Omental fat pad (tissue), 3 donors: ENCODE measurements at regions not wholly inside any gene's neighbourhood (a gene's known extent, or its start where the extent isn't known, plus 50 kb on each side); places are given as distances from the start of the nearest gene placed in this dataset.
"Not testable (repeated sequence)": the region's sequence is repeated elsewhere in the genome, so short reads cannot be mapped to it uniquely, and the experiment has no call there.

Experiments
- ATAC-seq: fragments of 150-250 bp; one replicate; pipeline ENCODE4 v1.9.1; 2016; ENCODE audit warnings: mild to moderate bottlenecking, moderate library complexity; ENCODE audit not compliant: low FRiP score
- DNase-seq: peaks from one replicate; pipeline ENCODE4 v3.0.0-alpha.2; 2019; ENCODE audit warnings: low spot score
- CTCF ChIP-seq, 3 donors: fragments of 450-650 bp; IDR thresholded peaks; one replicate each; pipeline ENCODE4 v1.5.1; 2016 to 2017; ENCODE audit warnings: antibody characterized with exemption in 3 of 3, mild to moderate bottlenecking in 3 of 3, moderate library complexity in 2 of 3

- no peak for TF ChIP-seq CTCF (IDR thresholded peaks at IDR 0.05)
- ATAC-seq (no peak), DNase-seq (no peak)
These were observed 191.1 kb upstream of the NR5A2 start for GRCh38 chr1:199836430-199836829.

- ATAC-seq (no peak), DNase-seq (no peak)
- no peak for TF ChIP-seq CTCF (IDR thresholded peaks at IDR 0.05)
These were observed 190.2 kb upstream of the NR5A2 start for GRCh38 chr1:199837321-199837720.

- not testable (repeated sequence) for DNase-seq, ATAC-seq
These were observed 187.9 kb upstream of the NR5A2 start for GRCh38 chr1:199839608-199840007.

GRCh38 chr1:199843096-199843495, 184.4 kb upstream of the NR5A2 start:
- not testable (repeated sequence) for DNase-seq, ATAC-seq

- DNase-seq (no peak), ATAC-seq (no peak)
- TF ChIP-seq CTCF (IDR thresholded peaks at IDR 0.05): no peak
These were observed 183.6 kb upstream of the NR5A2 start for GRCh38 chr1:199843861-199844260.

- DNase-seq: no peak
- no peak for ATAC-seq
- TF ChIP-seq CTCF (IDR thresholded peaks at IDR 0.05): no peak
These were observed 180.5 kb upstream of the NR5A2 start for GRCh38 chr1:199847021-199847420.

- TF ChIP-seq CTCF (IDR thresholded peaks at IDR 0.05): no peak
- DNase-seq (no peak), ATAC-seq (no peak)
These were observed 175.9 kb upstream of the NR5A2 start for GRCh38 chr1:199851439-199852140.

- ATAC-seq (no peak), DNase-seq (no peak)
- TF ChIP-seq CTCF (IDR thresholded peaks at IDR 0.05): no peak
These were observed 172.7 kb upstream of the NR5A2 start for GRCh38 chr1:199854686-199855321.
